HepG2 (cell line): ENCODE measurements at regions not wholly inside any gene's neighbourhood (a gene's known extent, or its start where the extent isn't known, plus 50 kb on each side); places are given as distances from the start of the nearest gene placed in this dataset.

Source experiments
- AKAP8 ChIP-seq: sonication (generic); formaldehyde crosslinking; IDR thresholded peaks from 2 replicates; pipeline ENCODE4 v1.5.1; 2020; ENCODE audit warnings: mild to moderate bottlenecking, missing genetic modification reagents
- DPF2 ChIP-seq: sonication (generic); formaldehyde crosslinking; IDR thresholded peaks from 2 replicates; pipeline ENCODE4 v1.4.0; 2020; ENCODE audit warnings: mild to moderate bottlenecking, low read depth, missing genetic modification reagents, borderline replicate concordance
- FOXA3 ChIP-seq: IDR thresholded peaks from 2 replicates; pipeline ENCODE4 v1.6.1; 2016; ENCODE audit warnings: missing genetic modification reagents, missing compliant biosample characterization
- GATAD2A ChIP-seq: IDR thresholded peaks from 2 replicates; pipeline ENCODE4 v1.6.1; 2016
- HMG20A ChIP-seq: IDR thresholded peaks from 2 replicates; pipeline ENCODE4 v1.6.1; 2016; ENCODE audit warnings: borderline replicate concordance
- MXD3 ChIP-seq: IDR thresholded peaks from 2 replicates; pipeline ENCODE4 v1.6.1; 2016; ENCODE audit warnings: mild to moderate bottlenecking, missing biosample characterization, missing genetic modification reagents
- NFIC ChIP-seq: IDR thresholded peaks from 2 replicates; pipeline ENCODE4 v1.6.1; 2012; ENCODE audit warnings: mild to moderate bottlenecking, low read length, inconsistent platforms
- POGZ ChIP-seq: sonication (generic); formaldehyde crosslinking; IDR thresholded peaks from 2 replicates; pipeline ENCODE4 v1.4.0; 2020; ENCODE audit warnings: mild to moderate bottlenecking, missing genetic modification reagents
- PRPF4 ChIP-seq: fragments of 200-400 bp; formaldehyde crosslinking; IDR thresholded peaks from 2 replicates; pipeline ENCODE4 v1.6.1; 2016; ENCODE audit warnings: low read length, low read depth; ENCODE audit not compliant: poor library complexity, severe bottlenecking
- TCF7L2 ChIP-seq: IDR thresholded peaks from 2 replicates; pipeline ENCODE4 v1.6.1; 2011; ENCODE audit warnings: mild to moderate bottlenecking, low read depth, low read length, moderate library complexity
- TSC22D2 ChIP-seq: sonication (generic); formaldehyde crosslinking; IDR thresholded peaks from 2 replicates; pipeline ENCODE4 v1.5.1; 2020; ENCODE audit warnings: missing genetic modification reagents, mild to moderate bottlenecking, borderline replicate concordance
- YY1 ChIP-seq: IDR thresholded peaks from 2 replicates; pipeline ENCODE4 v1.6.1; 2011; ENCODE audit warnings: low read length, low read depth, moderate library complexity, mild to moderate bottlenecking; ENCODE audit not compliant: insufficient read depth, insufficient replicate concordance
- ZNF12 ChIP-seq: sonication (generic); formaldehyde crosslinking; IDR thresholded peaks from 2 replicates; pipeline ENCODE4 v1.5.0; 2020; ENCODE audit warnings: missing genetic modification reagents
- ZNF234 ChIP-seq: sonication (generic); formaldehyde crosslinking; conservative IDR thresholded peaks from 2 replicates; pipeline ENCODE4 v1.5.1; 2020; ENCODE audit warnings: mild to moderate bottlenecking, missing genetic modification reagents
- ZNF550 ChIP-seq: sonication (generic); formaldehyde crosslinking; IDR thresholded peaks from 2 replicates; pipeline ENCODE4 v1.4.0; 2020; ENCODE audit warnings: mild to moderate bottlenecking, missing genetic modification reagents, borderline replicate concordance
- ZNF616 ChIP-seq: sonication (generic); formaldehyde crosslinking; IDR thresholded peaks from 2 replicates; pipeline ENCODE4 v1.5.0; 2020; ENCODE audit warnings: low read depth, mild to moderate bottlenecking, missing genetic modification reagents
- ZNF629 ChIP-seq: sonication (generic); formaldehyde crosslinking; conservative IDR thresholded peaks from 2 replicates; pipeline ENCODE4 v1.5.0; 2020; ENCODE audit warnings: missing genetic modification reagents
- ZNF660 ChIP-seq: sonication (generic); formaldehyde crosslinking; IDR thresholded peaks from 2 replicates; pipeline ENCODE4 v1.5.1; 2020; ENCODE audit warnings: mild to moderate bottlenecking, low read depth, missing genetic modification reagents, borderline replicate concordance
- ZNF704 ChIP-seq: sonication (generic); formaldehyde crosslinking; IDR thresholded peaks from 2 replicates; pipeline ENCODE4 v1.8.1; 2023; ENCODE audit warnings: mild to moderate bottlenecking, inconsistent platforms, moderate library complexity, missing genetic modification reagents, borderline replicate concordance
- ZNF788 ChIP-seq: sonication (generic); formaldehyde crosslinking; IDR thresholded peaks from 2 replicates; pipeline ENCODE4 v1.5.0; 2020; ENCODE audit warnings: mild to moderate bottlenecking, missing genetic modification reagents, borderline replicate concordance
- TF ChIP-seq, protein P1 (sequence below): sonication (generic); formaldehyde crosslinking; IDR thresholded peaks from 2 replicates; pipeline ENCODE4 v1.5.1; 2020; ENCODE audit warnings: mild to moderate bottlenecking, missing genetic modification reagents, borderline replicate concordance
- TF ChIP-seq, protein P2 (sequence below): sonication (generic); formaldehyde crosslinking; IDR thresholded peaks from 2 replicates; pipeline ENCODE4 v1.5.1; 2020; ENCODE audit warnings: mild to moderate bottlenecking, missing genetic modification reagents, borderline replicate concordance

DNA sequence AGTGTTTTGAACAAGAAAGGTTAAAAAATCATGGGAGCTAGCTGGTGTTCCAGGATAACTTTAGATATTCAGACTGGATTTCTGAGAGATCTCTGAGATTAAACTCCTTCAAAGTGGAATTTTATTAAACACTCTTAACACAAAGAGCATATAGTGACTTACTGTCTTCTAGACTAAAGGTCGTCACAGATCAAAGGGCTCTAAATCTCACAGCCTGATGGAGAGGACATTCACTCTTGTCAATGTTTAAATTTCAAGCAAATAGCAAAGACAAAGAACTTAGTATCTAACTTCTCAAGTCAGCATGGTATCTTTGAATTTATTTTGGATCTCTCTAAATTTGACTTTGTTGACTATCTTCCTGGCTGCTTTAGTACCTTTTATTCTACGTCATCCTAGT is 53.7 kb upstream of the NUDT6 start (continued):
- TF ChIP-seq, protein P1, sequence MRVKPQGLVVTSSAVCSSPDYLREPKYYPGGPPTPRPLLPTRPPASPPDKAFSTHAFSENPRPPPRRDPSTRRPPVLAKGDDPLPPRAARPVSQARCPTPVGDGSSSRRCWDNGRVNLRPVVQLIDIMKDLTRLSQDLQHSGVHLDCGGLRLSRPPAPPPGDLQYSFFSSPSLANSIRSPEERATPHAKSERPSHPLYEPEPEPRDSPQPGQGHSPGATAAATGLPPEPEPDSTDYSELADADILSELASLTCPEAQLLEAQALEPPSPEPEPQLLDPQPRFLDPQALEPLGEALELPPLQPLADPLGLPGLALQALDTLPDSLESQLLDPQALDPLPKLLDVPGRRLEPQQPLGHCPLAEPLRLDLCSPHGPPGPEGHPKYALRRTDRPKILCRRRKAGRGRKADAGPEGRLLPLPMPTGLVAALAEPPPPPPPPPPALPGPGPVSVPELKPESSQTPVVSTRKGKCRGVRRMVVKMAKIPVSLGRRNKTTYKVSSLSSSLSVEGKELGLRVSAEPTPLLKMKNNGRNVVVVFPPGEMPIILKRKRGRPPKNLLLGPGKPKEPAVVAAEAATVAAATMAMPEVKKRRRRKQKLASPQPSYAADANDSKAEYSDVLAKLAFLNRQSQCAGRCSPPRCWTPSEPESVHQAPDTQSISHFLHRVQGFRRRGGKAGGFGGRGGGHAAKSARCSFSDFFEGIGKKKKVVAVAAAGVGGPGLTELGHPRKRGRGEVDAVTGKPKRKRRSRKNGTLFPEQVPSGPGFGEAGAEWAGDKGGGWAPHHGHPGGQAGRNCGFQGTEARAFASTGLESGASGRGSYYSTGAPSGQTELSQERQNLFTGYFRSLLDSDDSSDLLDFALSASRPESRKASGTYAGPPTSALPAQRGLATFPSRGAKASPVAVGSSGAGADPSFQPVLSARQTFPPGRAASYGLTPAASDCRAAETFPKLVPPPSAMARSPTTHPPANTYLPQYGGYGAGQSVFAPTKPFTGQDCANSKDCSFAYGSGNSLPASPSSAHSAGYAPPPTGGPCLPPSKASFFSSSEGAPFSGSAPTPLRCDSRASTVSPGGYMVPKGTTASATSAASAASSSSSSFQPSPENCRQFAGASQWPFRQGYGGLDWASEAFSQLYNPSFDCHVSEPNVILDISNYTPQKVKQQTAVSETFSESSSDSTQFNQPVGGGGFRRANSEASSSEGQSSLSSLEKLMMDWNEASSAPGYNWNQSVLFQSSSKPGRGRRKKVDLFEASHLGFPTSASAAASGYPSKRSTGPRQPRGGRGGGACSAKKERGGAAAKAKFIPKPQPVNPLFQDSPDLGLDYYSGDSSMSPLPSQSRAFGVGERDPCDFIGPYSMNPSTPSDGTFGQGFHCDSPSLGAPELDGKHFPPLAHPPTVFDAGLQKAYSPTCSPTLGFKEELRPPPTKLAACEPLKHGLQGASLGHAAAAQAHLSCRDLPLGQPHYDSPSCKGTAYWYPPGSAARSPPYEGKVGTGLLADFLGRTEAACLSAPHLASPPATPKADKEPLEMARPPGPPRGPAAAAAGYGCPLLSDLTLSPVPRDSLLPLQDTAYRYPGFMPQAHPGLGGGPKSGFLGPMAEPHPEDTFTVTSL (CRISPR knock-in tag) = peak; percentile 54; the same call in 1 of the 2 replicates
- TF ChIP-seq DPF2 (CRISPR knock-in tag) (0 out of 2 replicates have a peak, but pooled peaks have one; percentile 58), NFIC (peak; percentile 52; the same call in 1 of the 2 replicates), ZNF12 (CRISPR knock-in tag) (no peak), AKAP8 (CRISPR knock-in tag) (no peak), MXD3 (no peak), ZNF616 (no peak), TCF7L2 (peak; percentile 95), HMG20A (CRISPR knock-in tag) (peak; percentile 54; the same call in 1 of the 2 replicates), POGZ (CRISPR knock-in tag) (0 out of 2 replicates have a peak, but pooled peaks have one; percentile 26), ZNF660 (CRISPR knock-in tag) (no peak), YY1 (no peak), ZNF629 (CRISPR knock-in tag) (no peak), TSC22D2 (CRISPR knock-in tag) (no peak), FOXA3 (CRISPR knock-in tag) (0 out of 2 replicates have a peak, but pooled peaks have one; percentile 22), ZNF550 (CRISPR knock-in tag) (no peak), ZNF234 (CRISPR knock-in tag) (no peak), ZNF788 (CRISPR knock-in tag) (no peak), GATAD2A (CRISPR knock-in tag) (peak; percentile 73), PRPF4 (no peak), ZNF704 (CRISPR knock-in tag) (no peak)
- TF ChIP-seq, protein P2, sequence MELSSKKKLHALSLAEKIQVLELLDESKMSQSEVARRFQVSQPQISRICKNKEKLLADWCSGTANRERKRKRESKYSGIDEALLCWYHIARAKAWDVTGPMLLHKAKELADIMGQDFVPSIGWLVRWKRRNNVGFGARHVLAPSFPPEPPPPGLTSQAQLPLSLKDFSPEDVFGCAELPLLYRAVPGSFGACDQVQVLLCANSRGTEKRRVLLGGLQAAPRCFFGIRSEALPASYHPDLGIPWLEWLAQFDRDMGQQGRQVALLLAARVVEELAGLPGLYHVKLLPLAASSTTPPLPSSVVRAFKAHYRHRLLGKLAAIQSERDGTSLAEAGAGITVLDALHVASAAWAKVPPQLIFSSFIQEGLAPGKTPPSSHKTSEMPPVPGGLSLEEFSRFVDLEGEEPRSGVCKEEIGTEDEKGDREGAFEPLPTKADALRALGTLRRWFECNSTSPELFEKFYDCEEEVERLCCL = no peak
